H9 (cell line): ENCODE measurements at regions not wholly inside any gene's neighbourhood (a gene's known extent, or its start where the extent isn't known, plus 50 kb on each side); places are given as distances from the start of the nearest gene placed in this dataset.

Source experiments
- DNase-seq: peaks from one replicate; pipeline ENCODE4 v3.0.0-alpha.2; 2017
- H2AFZ ChIP-seq: one replicate; pipeline ENCODE4 v1.6.1; 2013; ENCODE audit warnings: mild to moderate bottlenecking, low read length, control low read depth, moderate library complexity
- H2AK5ac ChIP-seq: 2 replicates; pipeline ENCODE4 v1.6.1; 2013; ENCODE audit warnings: low read length, control low read depth, mixed read lengths; ENCODE audit not compliant: insufficient read length
- H2BK120ac ChIP-seq: one replicate; pipeline ENCODE4 v1.6.1; 2013; ENCODE audit warnings: low read depth, mild to moderate bottlenecking, low read length, control low read depth, inconsistent platforms; ENCODE audit not compliant: poor library complexity, severe bottlenecking
- H2BK12ac ChIP-seq: 2 replicates; pipeline ENCODE4 v1.6.1; 2013; ENCODE audit warnings: low read length, control low read depth, mixed read lengths, low read depth; ENCODE audit not compliant: insufficient read length
- H2BK15ac ChIP-seq: 2 replicates; pipeline ENCODE4 v1.6.1; 2013; ENCODE audit warnings: low read depth, low read length, control low read depth
- H2BK20ac ChIP-seq: one replicate; pipeline ENCODE4 v1.6.1; 2013; ENCODE audit warnings: low read depth, mild to moderate bottlenecking, low read length, control low read depth, inconsistent platforms; ENCODE audit not compliant: poor library complexity, severe bottlenecking
- H2BK5ac ChIP-seq: 2 replicates; pipeline ENCODE4 v1.6.1; 2013; ENCODE audit warnings: low read length, control low read depth, mixed read lengths; ENCODE audit not compliant: insufficient read length
- H3K14ac ChIP-seq: 2 replicates; pipeline ENCODE4 v1.6.1; 2013; ENCODE audit warnings: low read length, control low read depth; ENCODE audit not compliant: insufficient read depth
- H3K18ac ChIP-seq: 2 replicates; pipeline ENCODE4 v1.6.1; 2013; ENCODE audit warnings: low read depth, mild to moderate bottlenecking, mixed read lengths, low read length, control low read depth; ENCODE audit not compliant: insufficient read length
- H3K23ac ChIP-seq: 2 replicates; pipeline ENCODE4 v1.6.1; 2013; ENCODE audit warnings: low read length, control low read depth, mixed read lengths, low read depth; ENCODE audit not compliant: insufficient read length
- H3K23me2 ChIP-seq: 2 replicates; pipeline ENCODE4 v1.6.1; 2013; ENCODE audit warnings: low read depth, mild to moderate bottlenecking, mixed read lengths, low read length, control low read depth; ENCODE audit not compliant: insufficient read length, poor library complexity, severe bottlenecking
- H3K27ac ChIP-seq: 2 replicates; pipeline ENCODE4 v1.5.1; 2013; ENCODE audit warnings: low read length, control low read depth, mixed read lengths, low read depth; ENCODE audit not compliant: insufficient read length
- H3K27me3 ChIP-seq: 2 replicates; pipeline ENCODE4 v1.6.1; 2013; ENCODE audit warnings: low read length, control low read depth, inconsistent platforms; ENCODE audit not compliant: insufficient read depth
- H3K4ac ChIP-seq: 2 replicates; pipeline ENCODE4 v1.6.1; 2013; ENCODE audit warnings: low read depth, mild to moderate bottlenecking, control low read depth, inconsistent platforms, low read length, moderate library complexity
- H3K4me1 ChIP-seq: 2 replicates; pipeline ENCODE4 v1.6.1; 2013; ENCODE audit warnings: low read length, control low read depth, inconsistent platforms; ENCODE audit not compliant: insufficient read depth
- H3K4me2 ChIP-seq: 2 replicates; pipeline ENCODE4 v1.6.1; 2013; ENCODE audit warnings: low read length, control low read depth, mixed read lengths; ENCODE audit not compliant: insufficient read length, insufficient read depth
- H3K56ac ChIP-seq: 2 replicates; pipeline ENCODE4 v1.6.1; 2013; ENCODE audit warnings: low read depth, mild to moderate bottlenecking, mixed read lengths, low read length, control low read depth; ENCODE audit not compliant: insufficient read length
- H3K79me1 ChIP-seq: 2 replicates; pipeline ENCODE4 v1.6.1; 2013; ENCODE audit warnings: low read depth, mild to moderate bottlenecking, moderate library complexity, low read length, control low read depth, inconsistent platforms; ENCODE audit not compliant: insufficient read depth, poor library complexity, severe bottlenecking
- H3K79me2 ChIP-seq: 2 replicates; pipeline ENCODE4 v1.6.1; 2013; ENCODE audit warnings: low read length, control low read depth, inconsistent platforms; ENCODE audit not compliant: insufficient read depth
- H3K9ac ChIP-seq: 2 replicates; pipeline ENCODE4 v1.6.1; 2013; ENCODE audit warnings: low read length, control low read depth, mixed read lengths; ENCODE audit not compliant: insufficient read length; ENCODE audit errors: extremely low read depth
- H3K9me3 ChIP-seq: one replicate; pipeline ENCODE4 v1.6.1; 2013; ENCODE audit warnings: low read depth, low read length, inconsistent platforms; ENCODE audit not compliant: control insufficient read depth
- H3T11ph ChIP-seq: one replicate; pipeline ENCODE4 v1.6.1; 2013; ENCODE audit warnings: mild to moderate bottlenecking, low read length, control low read depth, inconsistent platforms
- H4K20me1 ChIP-seq: one replicate; pipeline ENCODE4 v1.6.1; 2013; ENCODE audit not compliant: control insufficient read depth, insufficient read length, insufficient read depth
- H4K5ac ChIP-seq: 2 replicates; pipeline ENCODE4 v1.6.1; 2013; ENCODE audit warnings: low read depth, mild to moderate bottlenecking, mixed read lengths, low read length, control low read depth; ENCODE audit not compliant: insufficient read length
- H4K8ac ChIP-seq: replicated peaks from 2 replicates; pipeline ENCODE4 v1.6.1; 2013; ENCODE audit warnings: low read length, control low read depth, mixed read lengths, low read depth; ENCODE audit not compliant: insufficient read length
- H4K91ac ChIP-seq: 2 replicates; pipeline ENCODE4 v1.6.1; 2013; ENCODE audit warnings: low read depth, mild to moderate bottlenecking, moderate library complexity, mixed read lengths, low read length, control low read depth; ENCODE audit not compliant: insufficient read length
- H3K27ac Mint-ChIP-seq, 3 experiments: 2 replicates in 2 of 3; 3 replicates in 1 of 3; pipeline ENCODE4 v1.8.0; 2020 to 2021; ENCODE audit warnings: mixed read lengths in 3 of 3, mild to moderate bottlenecking in 1 of 3, moderate library complexity in 1 of 3
- H3K27me3 Mint-ChIP-seq: 2 replicates; pipeline ENCODE4 v1.8.0; 2021; ENCODE audit warnings: low read depth, mild to moderate bottlenecking, moderate library complexity, mixed read lengths
- H3K36me3 Mint-ChIP-seq, 3 experiments: 2 replicates in 2 of 3; 3 replicates in 1 of 3; pipeline ENCODE4 v1.8.0; 2020 to 2021; ENCODE audit warnings: low read depth in 3 of 3, mixed read lengths in 3 of 3; ENCODE audit not compliant: insufficient read depth in 1 of 3
- H3K4me1 Mint-ChIP-seq, 2 experiments: 2 replicates each; pipeline ENCODE4 v1.8.0; 2020; ENCODE audit warnings: mixed read lengths in 2 of 2
- H3K4me3 Mint-ChIP-seq, 2 experiments: 2 replicates in 1 of 2; 3 replicates in 1 of 2; pipeline ENCODE4 v1.8.0; 2020 to 2021; ENCODE audit warnings: mild to moderate bottlenecking in 2 of 2, mixed read lengths in 2 of 2, moderate library complexity in 1 of 2
- H3K9me3 Mint-ChIP-seq, 2 experiments: 2 replicates in 1 of 2; 3 replicates in 1 of 2; pipeline ENCODE4 v1.8.0; 2020; ENCODE audit warnings: mild to moderate bottlenecking in 2 of 2, mixed read lengths in 2 of 2, moderate library complexity in 1 of 2
- WGBS: extraction: QIAGEN DNeasy Blood & Tissue Kit; methylation state at CpG from one replicate; pipeline ENCODE4 v1.1.7; 2013; ENCODE audit warnings: missing lambda C conversion rate, low lambda C conversion rate, mixed read lengths; ENCODE audit not compliant: insufficient read length; ENCODE audit errors: extremely low coverage; 5-methylcytosine and 5-hydroxymethylcytosine counted together
- TF ChIP-seq, protein P1 (sequence below): fragments of 200-600 bp; sonication (generic); conservative IDR thresholded peaks from 3 replicates; pipeline ENCODE4 v1.8.0; 2021; ENCODE audit warnings: antibody characterized with exemption, mild to moderate bottlenecking

GRCh38 chr4:53932796-53933610 is 131.4 kb downstream of the CHIC2 start:
- Histone ChIP-seq H2BK5ac (no peak overlapping the region), H2BK12ac (no peak overlapping the region), H3K14ac (no peak overlapping the region), H3K4ac (no peak overlapping the region), H3K79me1 (no peaks in the 10 kb centered on the region), H3K9me3 (no peaks in the 10 kb centered on the region), H2BK15ac (no peak overlapping the region), H3K4me1 (no peaks in the 10 kb centered on the region), H3K56ac (no peak overlapping the region), H2AFZ (no peak overlapping the region), H3K27ac (no peak overlapping the region), H4K5ac (no peak overlapping the region), H3K79me2 (no peaks in the 10 kb centered on the region), H4K8ac (no peak overlapping the region), H2AK5ac (no peak overlapping the region), H3K4me2 (no peak overlapping the region), H3K23ac (no peak overlapping the region), H3K23me2 (no peaks in the 10 kb centered on the region), H4K91ac (no peak overlapping the region), H3K9ac (no peak overlapping the region), H3K18ac (no peak overlapping the region), H3T11ph (no peak overlapping the region), H2BK120ac (no peak overlapping the region), H4K20me1 (no peaks in the 10 kb centered on the region), H2BK20ac (no peak overlapping the region), H3K27me3 (no peaks in the 10 kb centered on the region)
- Mint-ChIP-seq H3K27me3 (peaks cover 10% of the 10 kb centered on the region), H3K36me3 (no peaks in the 10 kb centered on the region), H3K27ac (no peak overlapping the region), H3K4me3 (no peak overlapping the region), H3K4me1 (peaks cover 2 to 6% of the 10 kb centered on the region in 2 experiments; a peak in 2 of 4 replicates), H3K9me3 (peaks cover 3 to 5% of the 10 kb centered on the region in 2 experiments; a peak in 2 of 5 replicates)
- TF ChIP-seq, protein P1, sequence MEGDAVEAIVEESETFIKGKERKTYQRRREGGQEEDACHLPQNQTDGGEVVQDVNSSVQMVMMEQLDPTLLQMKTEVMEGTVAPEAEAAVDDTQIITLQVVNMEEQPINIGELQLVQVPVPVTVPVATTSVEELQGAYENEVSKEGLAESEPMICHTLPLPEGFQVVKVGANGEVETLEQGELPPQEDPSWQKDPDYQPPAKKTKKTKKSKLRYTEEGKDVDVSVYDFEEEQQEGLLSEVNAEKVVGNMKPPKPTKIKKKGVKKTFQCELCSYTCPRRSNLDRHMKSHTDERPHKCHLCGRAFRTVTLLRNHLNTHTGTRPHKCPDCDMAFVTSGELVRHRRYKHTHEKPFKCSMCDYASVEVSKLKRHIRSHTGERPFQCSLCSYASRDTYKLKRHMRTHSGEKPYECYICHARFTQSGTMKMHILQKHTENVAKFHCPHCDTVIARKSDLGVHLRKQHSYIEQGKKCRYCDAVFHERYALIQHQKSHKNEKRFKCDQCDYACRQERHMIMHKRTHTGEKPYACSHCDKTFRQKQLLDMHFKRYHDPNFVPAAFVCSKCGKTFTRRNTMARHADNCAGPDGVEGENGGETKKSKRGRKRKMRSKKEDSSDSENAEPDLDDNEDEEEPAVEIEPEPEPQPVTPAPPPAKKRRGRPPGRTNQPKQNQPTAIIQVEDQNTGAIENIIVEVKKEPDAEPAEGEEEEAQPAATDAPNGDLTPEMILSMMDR = no peak
- no CpG with 5 or more reads among the region's 7 CpGs for WGBS
- no peak for DNase-seq
